SK-N-SH treated with all-trans-retinoic acid at 6 μM for 48 hours (cell line): ENCODE measurements at regions not wholly inside any gene's neighbourhood (a gene's known extent, or its start where the extent isn't known, plus 50 kb on each side); places are given as distances from the start of the nearest gene placed in this dataset.
"Not testable (repeated sequence)": the region's sequence is repeated elsewhere in the genome, so short reads cannot be mapped to it uniquely, and the experiment has no call there.

Experiments
- ATAC-seq: fragments of 200-7000 bp; cut with Tn5 transposase; 3 replicates; pipeline ENCODE4 v1.9.1; 2020; ENCODE audit warnings: mild to moderate bottlenecking, moderate library complexity
- ARNTL ChIP-seq: fragments of 450-650 bp; formaldehyde crosslinking; IDR thresholded peaks from 2 replicates; pipeline ENCODE4 v1.5.0; 2020; ENCODE audit warnings: low read depth, mild to moderate bottlenecking, moderate library complexity, borderline replicate concordance
- BACH2 ChIP-seq: fragments of 250-450 bp; sonication (Bioruptor Pico); IDR thresholded peaks from 2 replicates; pipeline ENCODE4 v1.9.0; 2021; ENCODE audit warnings: mild to moderate bottlenecking, borderline replicate concordance
- CSDC2 ChIP-seq: fragments of 250-450 bp; sonication (Bioruptor Pico); IDR thresholded peaks from 2 replicates; pipeline ENCODE4 v1.5.0; 2020; ENCODE audit warnings: mild to moderate bottlenecking, moderate library complexity
- CSRNP3 ChIP-seq: fragments of 250-450 bp; sonication (Bioruptor Pico); IDR thresholded peaks from 2 replicates; pipeline ENCODE4 v1.5.1; 2021; ENCODE audit warnings: mild to moderate bottlenecking, moderate library complexity
- GLIS3 ChIP-seq: fragments of 250-450 bp; sonication (Bioruptor Pico); IDR thresholded peaks from 2 replicates; pipeline ENCODE4 v1.5.0; 2020; ENCODE audit warnings: mild to moderate bottlenecking, moderate library complexity
- POU6F1 ChIP-seq: fragments of 250-450 bp; sonication (Bioruptor Pico); IDR thresholded peaks from 2 replicates; pipeline ENCODE4 v1.8.0; 2021; ENCODE audit warnings: low read depth, mild to moderate bottlenecking, moderate library complexity, borderline replicate concordance
- RARB ChIP-seq: fragments of 250-450 bp; sonication (Bioruptor Pico); IDR thresholded peaks from 2 replicates; pipeline ENCODE4 v1.8.0; 2021; ENCODE audit warnings: mild to moderate bottlenecking, moderate library complexity
- SNAI2 ChIP-seq: fragments of 250-450 bp; sonication (Bioruptor Pico); IDR thresholded peaks from 2 replicates; pipeline ENCODE4 v1.5.0; 2020; ENCODE audit warnings: mild to moderate bottlenecking, moderate library complexity
- TOX ChIP-seq: fragments of 250-450 bp; sonication (Bioruptor Pico); IDR thresholded peaks from 2 replicates; pipeline ENCODE4 v1.8.0; 2021; ENCODE audit warnings: mild to moderate bottlenecking, moderate library complexity, borderline replicate concordance
- TSHZ2 ChIP-seq: fragments of 250-450 bp; sonication (Bioruptor Pico); IDR thresholded peaks from 2 replicates; pipeline ENCODE4 v1.5.0; 2020; ENCODE audit warnings: mild to moderate bottlenecking, moderate library complexity
- ZC3H10 ChIP-seq: fragments of 250-450 bp; sonication (Bioruptor Pico); IDR thresholded peaks from 2 replicates; pipeline ENCODE4 v1.5.1; 2021; ENCODE audit warnings: mild to moderate bottlenecking, moderate library complexity
- ZFP3 ChIP-seq: fragments of 250-450 bp; sonication (Bioruptor Pico); IDR thresholded peaks from 2 replicates; pipeline ENCODE4 v1.5.0; 2020; ENCODE audit warnings: mild to moderate bottlenecking, moderate library complexity
- ZFP30 ChIP-seq: fragments of 450-650 bp; formaldehyde crosslinking; IDR thresholded peaks from 2 replicates; pipeline ENCODE4 v1.5.0; 2022; ENCODE audit warnings: mild to moderate bottlenecking, moderate library complexity
- ZNF565 ChIP-seq: fragments of 450-650 bp; formaldehyde crosslinking; conservative IDR thresholded peaks from 2 replicates; pipeline ENCODE4 v1.5.0; 2020; ENCODE audit warnings: low read depth, mild to moderate bottlenecking, moderate library complexity
- ZNF8 ChIP-seq: fragments of 450-650 bp; formaldehyde crosslinking; IDR thresholded peaks from 2 replicates; pipeline ENCODE4 v1.5.0; 2020; ENCODE audit warnings: mild to moderate bottlenecking, moderate library complexity

- not testable (repeated sequence) for ATAC-seq
Observed at GRCh38 chr6:147651-148050, 144.6 kb upstream of the DUSP22 start.

- ATAC-seq, result not testable (repeated sequence)
Observed at GRCh38 chr6:148051-148984, 144.0 kb upstream of the DUSP22 start.

- ATAC-seq, result not testable (repeated sequence)
Observed at GRCh38 chr6:150147-150546, 142.1 kb upstream of the DUSP22 start.

- not testable (repeated sequence) for ATAC-seq
Observed at GRCh38 chr6:152436-152835, 139.9 kb upstream of the DUSP22 start.

GRCh38 chr6:153026-153425 is 139.3 kb upstream of the DUSP22 start:
- not testable (repeated sequence) for ATAC-seq

GRCh38 chr6:153867-154266 is 138.4 kb upstream of the DUSP22 start:
- ATAC-seq, result not testable (repeated sequence)

- not testable (repeated sequence) for ATAC-seq
Observed at GRCh38 chr6:154321-155092, 137.8 kb upstream of the DUSP22 start.

GRCh38 chr6:156010-156409 is 136.3 kb upstream of the DUSP22 start:
- ATAC-seq, result no peak
- no peak for TF ChIP-seq CSDC2 (CRISPR knock-in tag)
- no peak for TF ChIP-seq ZFP3 (CRISPR knock-in tag)
- TF ChIP-seq ZC3H10 (CRISPR knock-in tag), result no peak

- not testable (repeated sequence) for ATAC-seq
Observed at GRCh38 chr6:156441-157140, 135.7 kb upstream of the DUSP22 start.

GRCh38 chr6:157176-157575 is 135.1 kb upstream of the DUSP22 start:
- ATAC-seq, result not testable (repeated sequence)

- not testable (repeated sequence) for ATAC-seq
Observed at GRCh38 chr6:161657-162056, 130.6 kb upstream of the DUSP22 start.

- no peak for ATAC-seq
- TF ChIP-seq ZFP3 (CRISPR knock-in tag), result no peak
- no peak for TF ChIP-seq ZC3H10 (CRISPR knock-in tag)
- no peak for TF ChIP-seq SNAI2 (CRISPR knock-in tag)
- no peak for TF ChIP-seq ZNF565 (CRISPR knock-in tag)
- no peak for TF ChIP-seq ARNTL
- TF ChIP-seq CSRNP3 (CRISPR knock-in tag), result no peak
- TF ChIP-seq RARB (CRISPR knock-in tag), result no peak
- no peak for TF ChIP-seq TSHZ2 (CRISPR knock-in tag)
- TF ChIP-seq ZNF8 (CRISPR knock-in tag), result no peak
- no peak for TF ChIP-seq TOX (CRISPR knock-in tag)
- TF ChIP-seq GLIS3 (CRISPR knock-in tag), result no peak
- no peak for TF ChIP-seq BACH2 (CRISPR knock-in tag)
- no peak for TF ChIP-seq POU6F1 (CRISPR knock-in tag)
- no peak for TF ChIP-seq ZFP30 (CRISPR knock-in tag)
Observed at GRCh38 chr6:164720-165119, 127.6 kb upstream of the DUSP22 start.
